T-helper 9 cell (primary cell): ENCODE measurements at regions not wholly inside any gene's neighbourhood (a gene's known extent, or its start where the extent isn't known, plus 50 kb on each side); places are given as distances from the start of the nearest gene placed in this dataset.

Experiments
- DNase-seq: peaks from one replicate; pipeline ENCODE4 v3.0.0-alpha.2; 2020

DNA sequence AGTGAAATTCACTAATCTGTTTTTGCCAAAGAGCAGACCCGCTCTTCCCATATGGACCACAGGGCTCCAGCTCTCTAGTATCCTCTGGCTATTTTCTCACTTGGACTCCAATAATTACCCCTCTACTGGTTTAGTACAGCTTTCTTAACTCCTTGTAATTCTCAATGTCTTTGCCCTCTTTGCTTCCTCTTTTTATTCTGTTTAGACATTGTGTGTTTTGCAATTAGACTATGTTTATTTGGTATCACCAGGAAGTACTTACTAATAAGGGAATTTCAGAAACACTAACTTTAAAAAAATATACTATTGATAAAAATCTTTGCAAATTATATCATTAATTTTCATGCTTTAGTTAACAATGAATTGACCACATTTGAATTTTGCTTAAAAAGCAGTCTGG lies 111.6 kb upstream of the OBI1 start:
- no peak for DNase-seq

DNA sequence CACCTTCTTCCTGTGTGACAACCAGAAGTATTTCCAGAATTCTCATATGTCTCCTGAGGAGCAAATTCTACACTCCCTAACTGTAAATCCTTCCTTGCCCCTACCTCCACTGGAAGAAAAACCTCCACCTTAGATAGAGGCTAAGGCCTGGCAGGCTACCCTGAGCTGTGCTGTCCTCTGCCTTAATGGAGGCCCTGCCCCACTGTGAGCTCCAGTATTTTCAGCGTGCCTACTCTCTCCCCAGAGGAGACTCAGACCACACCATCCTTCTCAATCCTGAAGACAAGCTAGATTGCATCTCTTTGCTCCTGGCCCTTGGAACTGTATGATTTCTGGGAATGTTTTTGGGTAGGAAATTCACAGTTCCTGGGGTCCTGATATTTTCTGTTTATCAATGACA lies 110.0 kb upstream of the OBI1 start:
- DNase-seq: no peak

DNA sequence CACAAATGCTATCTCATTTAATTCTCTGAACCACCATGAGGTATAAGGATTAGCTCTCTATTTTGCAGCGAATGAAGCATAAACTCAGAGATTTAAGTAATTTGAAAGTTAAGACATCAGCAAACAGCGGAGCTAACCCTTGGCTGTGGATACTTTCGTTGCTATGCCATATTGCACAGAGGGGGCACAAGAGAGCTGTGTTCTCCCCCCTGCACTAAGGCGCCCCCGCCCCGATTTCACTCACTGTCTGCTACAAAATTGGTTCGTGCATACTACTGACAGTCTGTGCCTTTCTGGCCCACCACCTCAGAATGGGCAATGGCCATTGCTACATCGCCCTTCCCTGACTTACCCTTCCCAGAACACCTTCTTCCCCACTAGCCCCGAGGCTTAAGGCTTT lies 105.7 kb upstream of the OBI1 start:
- DNase-seq: no peak

DNA sequence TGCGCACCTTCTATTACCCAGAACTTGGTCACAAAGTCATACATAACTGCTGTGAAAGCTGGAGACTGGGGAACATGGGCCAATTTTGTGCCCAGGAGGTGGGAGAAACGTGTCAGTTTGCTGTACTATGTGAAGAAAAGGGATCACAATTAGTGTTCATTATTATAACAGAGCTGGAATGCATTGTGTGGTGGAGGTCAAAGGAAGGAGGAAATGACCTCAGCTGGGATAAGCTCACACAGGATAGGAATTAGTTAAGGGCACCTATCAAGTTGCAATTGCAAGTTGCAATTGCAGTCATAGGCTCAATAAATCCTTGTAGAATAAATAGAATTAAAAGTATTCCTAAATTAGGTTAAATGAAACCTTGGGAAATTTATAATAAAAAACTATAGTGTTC lies 103.9 kb upstream of the OBI1 start:
- no peak for DNase-seq

DNA sequence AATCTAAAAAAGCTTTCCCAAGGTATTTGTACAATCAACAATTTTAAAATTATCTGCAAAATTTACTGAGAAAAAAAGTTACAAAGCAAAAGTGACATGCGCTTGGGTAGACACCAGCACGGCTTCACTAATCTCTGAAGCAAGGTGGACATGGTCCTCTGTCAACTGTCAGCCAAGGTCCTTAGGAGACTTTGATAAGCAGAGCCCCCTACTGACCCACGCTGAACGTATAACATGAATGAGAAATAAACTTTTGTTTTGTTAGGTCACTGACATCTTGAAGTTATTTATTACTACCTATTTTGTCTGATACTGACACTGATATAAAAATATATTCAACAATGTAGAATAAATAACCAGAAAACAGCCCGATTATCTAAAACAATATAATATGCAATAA lies 100.7 kb upstream of the OBI1 start:
- no peak for DNase-seq

DNA sequence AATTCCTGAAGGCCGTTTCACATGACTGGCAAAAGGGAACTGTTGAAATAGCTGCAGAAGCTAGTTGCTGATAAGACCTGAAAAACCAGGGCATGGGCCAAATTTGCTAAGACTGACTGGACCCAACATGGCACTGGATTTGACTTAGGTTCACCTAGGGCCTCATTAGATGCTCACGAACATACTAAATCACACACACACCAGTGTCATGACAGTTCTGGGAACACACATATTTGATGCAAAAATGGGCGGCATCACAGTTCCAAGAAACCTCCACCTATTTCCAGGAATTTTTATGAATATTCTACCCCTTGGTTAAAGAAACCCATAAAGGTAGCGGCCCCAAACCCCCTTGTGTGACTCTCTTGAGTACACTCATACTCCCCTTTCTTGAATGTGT lies 99.6 kb upstream of the OBI1 start:
- no peak for DNase-seq

DNA sequence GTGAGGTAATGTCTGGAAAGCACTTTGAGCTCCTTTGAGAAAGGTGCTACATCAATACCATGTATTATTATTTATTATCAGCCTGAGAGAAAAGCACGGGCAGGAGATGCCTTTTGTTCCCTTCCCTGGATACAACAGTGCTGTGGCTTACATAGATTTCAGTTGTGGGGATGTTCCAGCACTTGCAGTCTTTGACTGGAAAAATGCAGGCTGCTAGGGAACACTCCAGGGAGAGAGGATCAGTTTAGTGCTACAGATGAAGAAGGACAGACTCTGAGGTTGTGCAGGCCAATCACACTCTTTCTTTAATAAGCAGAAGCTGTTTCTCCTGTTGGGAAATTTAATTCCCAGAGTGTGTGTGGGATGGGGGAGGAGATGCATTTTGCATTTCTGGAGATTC lies 94.5 kb upstream of the OBI1 start:
- no peak for DNase-seq

DNA sequence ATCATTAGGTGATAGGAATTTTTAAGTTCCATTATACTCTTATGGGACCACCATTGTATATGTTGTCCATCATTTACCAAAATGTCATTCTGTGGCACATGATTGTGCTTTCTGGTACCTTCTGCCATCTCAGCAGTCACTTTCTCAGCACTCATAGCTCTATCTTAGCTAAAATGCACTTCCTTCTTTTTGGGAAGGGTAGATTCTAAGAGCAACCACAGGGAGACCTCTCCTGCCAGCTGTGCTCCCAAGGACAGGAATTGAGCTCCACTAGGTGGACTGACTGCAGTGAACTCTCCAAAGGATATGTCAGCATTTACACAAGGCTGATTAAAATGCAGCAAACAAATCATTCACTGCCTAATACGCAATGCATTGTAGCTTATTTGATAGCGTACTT lies 91.8 kb upstream of the OBI1 start:
- DNase-seq: no peak

DNA sequence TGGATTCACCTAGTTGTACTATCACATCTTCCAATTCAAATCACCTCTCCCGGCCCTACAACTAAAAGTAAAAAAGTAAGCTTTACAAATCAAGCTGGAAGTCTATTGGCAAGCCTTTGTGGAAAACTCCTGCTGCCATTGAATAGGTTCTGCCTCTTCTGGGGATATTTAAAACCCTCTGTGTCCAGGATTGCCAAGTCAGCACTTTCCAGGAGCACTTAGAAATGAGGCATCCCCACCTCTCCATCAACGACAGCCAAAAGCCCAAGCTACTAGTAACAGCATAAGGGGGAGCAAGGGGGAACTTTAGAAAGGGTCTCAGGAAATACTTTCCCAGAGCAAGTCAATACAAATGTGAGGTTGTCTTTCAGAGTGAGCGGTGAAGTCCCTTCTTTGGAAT lies 85.0 kb upstream of the OBI1 start:
- no peak for DNase-seq

DNA sequence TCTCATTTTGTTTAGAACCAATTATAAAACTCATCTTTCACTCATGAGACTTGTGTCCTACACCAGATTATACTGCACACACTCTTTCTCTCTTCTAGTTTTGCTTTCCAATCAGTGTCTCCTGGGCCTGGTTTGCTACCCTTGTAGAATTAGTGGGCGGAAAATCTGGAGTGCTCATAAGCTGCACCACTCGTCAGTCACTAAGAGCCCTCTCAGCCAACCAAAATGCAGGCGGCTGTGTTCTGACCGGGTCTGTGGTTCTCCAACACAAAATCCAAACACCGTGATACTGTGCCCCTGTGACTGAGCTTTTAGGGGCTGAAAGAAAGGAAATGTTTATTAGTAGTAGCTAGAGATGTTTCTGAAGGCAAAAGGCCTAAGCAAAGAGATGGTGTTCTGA lies 83.7 kb upstream of the OBI1 start:
- no peak for DNase-seq

DNA sequence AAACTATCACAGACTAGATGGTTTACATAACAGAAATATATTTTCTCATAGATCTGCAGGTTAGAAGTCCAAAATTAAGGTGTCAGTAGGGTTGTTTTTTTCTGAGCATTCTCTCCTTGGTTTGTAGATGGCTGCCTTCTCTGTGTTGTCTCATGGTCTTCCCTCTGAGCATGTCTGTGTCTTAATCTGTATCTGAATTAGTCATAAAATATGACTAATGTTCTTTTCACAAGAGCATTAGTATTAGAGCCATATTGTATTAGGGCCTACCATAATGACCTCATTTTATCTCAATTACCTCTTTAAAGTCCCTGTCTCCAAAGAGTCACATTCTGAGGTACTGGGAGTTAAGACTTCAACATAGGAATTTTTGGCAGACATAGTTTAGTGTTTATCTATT lies 77.2 kb upstream of the OBI1 start:
- DNase-seq: no peak

DNA sequence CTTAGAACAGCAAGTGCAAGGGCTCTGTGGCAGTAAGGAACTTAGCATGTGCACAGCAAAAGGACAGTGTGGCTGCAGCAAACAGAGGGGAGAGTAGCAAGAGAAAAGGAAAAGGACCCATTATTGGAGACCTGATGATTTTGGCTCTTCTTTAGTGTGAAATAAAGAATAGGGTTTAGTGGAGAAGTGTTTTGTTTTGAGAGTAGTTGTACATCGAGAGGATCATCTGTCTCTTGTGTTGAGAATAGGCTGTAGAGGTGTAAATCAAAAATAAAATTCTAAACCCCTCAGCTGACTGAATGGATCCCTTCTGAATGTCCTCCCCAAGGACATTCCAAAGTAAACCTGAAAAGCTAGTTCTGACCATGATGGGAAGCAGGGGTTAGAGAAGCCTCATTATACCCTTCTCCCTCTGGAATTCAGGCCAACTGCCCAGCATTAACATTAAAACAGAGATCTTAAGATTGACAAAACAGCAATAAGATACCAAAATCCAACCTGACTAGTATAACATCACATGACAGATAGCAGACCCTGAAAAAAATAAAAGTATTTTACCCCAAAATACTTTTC lies 73.6 kb upstream of the OBI1 start:
- no peak for DNase-seq

DNA sequence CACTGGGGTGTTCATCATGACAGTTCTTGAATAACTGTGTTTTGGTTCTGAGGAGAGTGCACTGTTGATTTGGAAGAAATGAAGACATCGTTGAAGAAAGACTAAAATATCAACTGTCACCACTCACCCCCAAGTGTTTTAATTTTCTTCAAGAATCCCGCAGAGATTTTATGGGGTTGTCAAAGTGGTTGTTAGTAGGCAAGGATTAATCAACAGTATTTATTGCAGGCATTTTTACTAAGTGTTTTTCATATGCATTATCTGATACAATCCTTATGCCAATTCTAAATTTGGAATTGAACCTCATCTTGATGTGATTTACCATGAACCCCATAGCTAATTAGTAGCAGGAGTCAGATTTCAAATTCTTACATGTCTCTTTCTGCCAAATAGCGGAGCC lies 63.7 kb upstream of the OBI1 start:
- DNase-seq: no peak

DNA sequence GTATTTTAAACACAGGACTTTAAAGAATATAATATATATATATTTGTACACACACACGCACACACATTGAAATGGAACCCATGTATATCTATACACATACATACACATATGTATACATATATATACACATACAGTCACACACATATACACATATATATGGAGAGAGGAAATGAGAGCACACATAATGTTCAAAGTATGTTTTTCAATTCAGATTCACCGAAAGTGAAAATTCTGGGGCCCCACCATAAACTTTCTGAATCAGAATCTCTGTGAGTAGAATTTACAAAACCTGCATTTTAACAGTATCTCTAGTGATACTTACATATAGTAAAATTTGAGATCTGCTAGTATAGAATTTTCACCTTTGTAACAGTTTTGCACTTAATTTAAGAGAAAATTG lies 60.4 kb upstream of the OBI1 start:
- DNase-seq: no peak

DNA sequence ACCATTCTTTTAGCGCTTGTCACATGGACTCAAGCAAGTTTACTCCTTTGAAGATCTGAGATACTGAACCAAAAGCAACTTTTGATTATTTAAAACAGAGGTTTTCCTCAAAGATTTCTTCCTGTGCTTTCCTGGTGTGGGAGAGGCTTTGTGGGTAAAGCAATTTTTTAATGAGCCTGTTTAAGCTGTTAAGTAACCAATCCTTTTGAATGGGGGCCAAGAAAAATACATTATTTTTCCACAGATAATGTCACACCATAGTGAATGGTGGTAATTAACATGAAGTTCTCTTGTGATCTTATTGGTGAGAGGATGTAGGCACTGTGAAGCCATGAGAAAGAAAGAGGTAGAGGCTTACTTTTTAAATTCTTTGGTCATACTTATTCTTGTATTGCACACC lies 55.8 kb upstream of the OBI1 start:
- DNase-seq: no peak

DNA sequence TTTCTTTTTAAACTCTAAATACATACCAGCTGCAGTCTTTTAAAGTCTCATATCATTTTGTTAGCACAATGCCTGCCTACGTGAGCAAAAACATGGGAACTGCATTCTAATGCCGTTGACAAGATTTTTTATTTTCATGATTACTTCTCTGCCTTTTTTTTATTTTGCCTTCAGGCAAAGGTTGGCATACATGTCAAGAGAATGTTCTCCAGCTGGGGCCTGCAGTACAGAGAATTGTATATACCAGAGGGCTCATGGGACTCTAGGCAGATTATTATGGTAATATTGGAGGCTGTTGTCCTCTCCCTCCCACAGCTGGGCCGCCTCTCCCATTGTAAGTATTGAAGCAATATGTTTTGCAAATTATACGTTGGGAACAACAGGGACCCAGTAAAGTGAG lies 53.9 kb upstream of the OBI1 start:
- no peak for DNase-seq

DNA sequence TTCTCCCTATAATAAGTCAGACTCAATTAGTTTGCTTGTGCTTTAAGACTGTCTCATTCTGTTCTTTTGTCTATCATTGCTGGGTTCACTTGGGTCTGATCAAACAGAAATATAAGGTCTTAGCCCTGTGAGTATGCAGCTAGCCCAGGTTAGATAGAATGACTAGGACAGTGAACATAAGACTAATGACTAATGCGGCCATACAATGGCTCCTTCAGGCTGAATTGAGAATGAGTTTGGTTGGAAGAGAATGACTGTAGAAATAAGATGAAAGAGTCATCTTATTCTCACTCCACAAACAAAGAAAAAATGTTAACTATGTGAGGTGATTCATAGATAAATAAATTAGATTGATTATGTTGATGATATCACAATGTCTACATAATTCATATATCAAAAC lies 50.1 kb upstream of the OBI1 start:
- DNase-seq: no peak
